IMR-90 (cell line): ENCODE measurements at regions not wholly inside any gene's neighbourhood (a gene's known extent, or its start where the extent isn't known, plus 50 kb on each side); places are given as distances from the start of the nearest gene placed in this dataset.

Source experiments
- ATAC-seq: fragments of 200-7000 bp; cut with Tn5 transposase; 2 replicates; pipeline ENCODE4 v1.9.1; 2020; ENCODE audit warnings: low read depth, mild to moderate bottlenecking, moderate library complexity
- BruUV-seq: library from RNA; stranded (reverse); fragments of 400-500 nt; replicated peaks from 2 replicates; lab custom pipeline; 2021; lab: Mats Ljungman, UMichigan
- CTCF ChIA-PET: fragments of 300-600 bp; formaldehyde crosslinking; extraction: SDS; loops from one replicate; lab custom pipeline; 2021; ENCODE audit warnings: antibody characterized with exemption; lab: Yijun Ruan, JAX
- POLR2A ChIA-PET: fragments of 300-600 bp; sonication (Branson Sonifier 250); formaldehyde crosslinking; loops from one replicate; lab custom pipeline; 2022; ENCODE audit warnings: antibody characterized with exemption; ENCODE audit not compliant: unreplicated experiment; lab: Charles Lee
- DNase-seq: peaks from one replicate; pipeline ENCODE4 v3.0.0; 2013
- H2AFZ ChIP-seq: replicated peaks from 2 replicates; pipeline ENCODE3; 2013; ENCODE audit warnings: low read length, mild to moderate bottlenecking; ENCODE audit not compliant: poor library complexity
- H2AK5ac ChIP-seq: 2 replicates; pipeline ENCODE4 v1.6.1; 2013; ENCODE audit warnings: low read depth, low read length, inconsistent platforms
- H2AK9ac ChIP-seq: replicated peaks from 2 replicates; pipeline ENCODE3; 2013; ENCODE audit warnings: mild to moderate bottlenecking, low read depth, low read length, moderate library complexity; ENCODE audit not compliant: poor library complexity
- H2BK120ac ChIP-seq: 2 replicates; pipeline ENCODE4 v1.6.1; 2013; ENCODE audit warnings: low read depth, low read length, inconsistent platforms
- H2BK15ac ChIP-seq: 3 replicates; pipeline ENCODE4 v1.6.1; 2013; ENCODE audit warnings: low read depth, low read length, inconsistent platforms
- H2BK20ac ChIP-seq: 2 replicates; pipeline ENCODE4 v1.6.1; 2013; ENCODE audit warnings: low read depth, mild to moderate bottlenecking, inconsistent platforms, low read length, moderate library complexity
- H2BK5ac ChIP-seq: 2 replicates; pipeline ENCODE4 v1.6.1; 2013; ENCODE audit warnings: mild to moderate bottlenecking, low read depth, low read length, inconsistent platforms; ENCODE audit not compliant: poor library complexity, severe bottlenecking
- H3K14ac ChIP-seq: replicated peaks from 2 replicates; pipeline ENCODE4 v1.6.1; 2013; ENCODE audit warnings: low read depth, low read length, inconsistent platforms
- H3K18ac ChIP-seq: 2 replicates; pipeline ENCODE4 v1.6.1; 2013; ENCODE audit warnings: low read depth, low read length, control low read depth
- H3K23ac ChIP-seq: 2 replicates; pipeline ENCODE4 v1.6.1; 2013; ENCODE audit warnings: low read depth, low read length, inconsistent platforms
- H3K27ac ChIP-seq: 2 replicates; pipeline ENCODE4 v1.5.1; 2013; ENCODE audit warnings: mild to moderate bottlenecking, control low read depth, low read length; ENCODE audit not compliant: insufficient read depth
- H3K27me3 ChIP-seq: 2 replicates; pipeline ENCODE4 v1.6.1; 2013; ENCODE audit warnings: low read length; ENCODE audit not compliant: control insufficient read depth, insufficient read depth
- H3K36me3 ChIP-seq: 2 replicates; pipeline ENCODE4 v1.6.1; 2013; ENCODE audit warnings: low read length, mixed read lengths; ENCODE audit not compliant: control insufficient read depth, insufficient read depth
- H3K4ac ChIP-seq: 2 replicates; pipeline ENCODE4 v1.6.1; 2013; ENCODE audit warnings: low read depth, low read length, inconsistent platforms
- H3K4me1 ChIP-seq: 2 replicates; pipeline ENCODE4 v1.6.1; 2013; ENCODE audit warnings: low read length, mixed read lengths; ENCODE audit not compliant: control insufficient read depth, insufficient read depth
- H3K4me2 ChIP-seq: 2 replicates; pipeline ENCODE4 v1.6.1; 2013; ENCODE audit warnings: low read depth, mild to moderate bottlenecking, control low read depth, low read length, moderate library complexity
- H3K4me3 ChIP-seq: 2 replicates; pipeline ENCODE4 v1.5.1; 2013; ENCODE audit warnings: low read depth, mild to moderate bottlenecking, control low read depth, low read length, moderate library complexity; ENCODE audit not compliant: insufficient read depth
- H3K56ac ChIP-seq: 2 replicates; pipeline ENCODE4 v1.6.1; 2013; ENCODE audit warnings: low read length, inconsistent platforms; ENCODE audit not compliant: insufficient read depth; ENCODE audit errors: extremely low read depth
- H3K79me1 ChIP-seq, 2 experiments: 2 replicates each; pipeline ENCODE4 v1.6.1; 2013; ENCODE audit warnings: low read length in 2 of 2, inconsistent platforms in 1 of 2, low read depth in 1 of 2
- H3K9ac ChIP-seq: 2 replicates; pipeline ENCODE4 v1.6.1; 2013; ENCODE audit warnings: low read depth, low read length, control low read depth
- H3K9me1 ChIP-seq: 2 replicates; pipeline ENCODE4 v1.6.1; 2013; ENCODE audit warnings: low read length, inconsistent platforms; ENCODE audit not compliant: insufficient read depth
- H3K9me3 ChIP-seq: 2 replicates; pipeline ENCODE4 v1.6.1; 2013; ENCODE audit warnings: low read length; ENCODE audit not compliant: control insufficient read depth, insufficient read depth
- H4K20me1 ChIP-seq: 2 replicates; pipeline ENCODE4 v1.6.1; 2013; ENCODE audit warnings: low read length, inconsistent platforms; ENCODE audit not compliant: insufficient read depth
- H4K5ac ChIP-seq: 2 replicates; pipeline ENCODE4 v1.6.1; 2013; ENCODE audit warnings: mild to moderate bottlenecking, low read depth, low read length, control low read depth
- H4K8ac ChIP-seq, 2 experiments: 2 replicates each; pipeline ENCODE4 v1.6.1; 2013; ENCODE audit warnings: low read depth in 2 of 2, low read length in 2 of 2, control low read depth in 1 of 2, inconsistent platforms in 1 of 2
- H4K91ac ChIP-seq: 2 replicates; pipeline ENCODE4 v1.6.1; 2013; ENCODE audit warnings: low read depth, low read length, inconsistent platforms; ENCODE audit not compliant: insufficient read depth
- BHLHE40 ChIP-seq: fragments of 150-350 bp; IDR thresholded peaks from 2 replicates; pipeline ENCODE4 v1.6.1; 2016; ENCODE audit warnings: mild to moderate bottlenecking, low read depth, low read length
- CHD1 ChIP-seq: IDR thresholded peaks from 2 replicates; pipeline ENCODE4 v1.6.1; 2012; ENCODE audit warnings: low read depth, low read length, improper control_type of control experiment
- MAFK ChIP-seq: IDR thresholded peaks from 2 replicates; pipeline ENCODE4 v1.6.1; 2012; ENCODE audit warnings: low read depth, low read length, improper control_type of control experiment
- RAD21 ChIP-seq: IDR thresholded peaks from 2 replicates; pipeline ENCODE4 v1.6.1; 2012; ENCODE audit warnings: low read length, improper control_type of control experiment
- WGBS, 2 experiments: methylation state at CpG; one replicate each; pipeline versions ENCODE4 v1.1.5 to v1.1.7; 2013; ENCODE audit warnings: missing lambda C conversion rate in 2 of 2; ENCODE audit not compliant: insufficient read length in 1 of 2; ENCODE audit errors: extremely low coverage in 2 of 2; 5-methylcytosine and 5-hydroxymethylcytosine counted together
- dilution Hi-C: fragments of 300-500 bp; cut with HindIII; formaldehyde crosslinking; loops from one replicate; pipeline ENCODE4 v1.14.3; 2018; ENCODE audit warnings: low sequenced_read_pairs; ENCODE audit not compliant: unreplicated experiment
- in situ Hi-C: fragments of 300-500 bp; cut with MboI; formaldehyde crosslinking; loops from 3 replicates; pipeline ENCODE4 v1.14.3; 2019; ENCODE audit warnings: low sequenced_read_pairs, inconsistent platforms, mixed read lengths
- intact Hi-C: fragments of 100-400 bp; cut with micrococcal nuclease; formaldehyde crosslinking; loops from 2 replicates; pipeline ENCODE4 v1.10.0; 2022

- Histone ChIP-seq H3K4me2 (no peak overlapping the region), H3K36me3 (no peaks in the 10 kb centered on the region), H4K5ac (no peak overlapping the region), H3K27me3 (no peaks in the 10 kb centered on the region), H3K9ac (no peak overlapping the region), H3K56ac (no peak overlapping the region), H3K14ac (no peak overlapping the region), H3K4me1 (no peaks in the 10 kb centered on the region), H4K91ac (no peak overlapping the region), H4K20me1 (no peaks in the 10 kb centered on the region), H2BK20ac (no peak overlapping the region), H4K8ac (no peak overlapping the region), H3K9me1 (no peaks in the 10 kb centered on the region), H3K23ac (no peak overlapping the region), H2BK5ac (no peak overlapping the region), H3K79me1 (no peaks in the 10 kb centered on the region), H2BK120ac (no peak overlapping the region), H3K27ac (no peak overlapping the region), H2BK15ac (no peak overlapping the region), H2AFZ (no peak overlapping the region), H3K4ac (no peak overlapping the region), H3K18ac (no peak overlapping the region), H3K9me3 (0 out of 2 replicates have a peak, but pooled peaks cover 3% of the 10 kb centered on the region), H2AK9ac (no peak overlapping the region), H2AK5ac (no peak overlapping the region), H3K4me3 (no peak overlapping the region)
- DNase-seq (no peak), ATAC-seq (no peak)
- TF ChIP-seq RAD21 (no peak), MAFK (no peak), BHLHE40 (no peak), CHD1 (no peak)
- in situ Hi-C loops: no loop called here
- no TSS peak for BruUV-seq
- intact Hi-C loops: no loop called here
- WGBS, 2 experiments: 88% methylated on average over 4 of the region's 4 CpGs; no CpG with 5 or more reads in 1 of the 2 experiments
- dilution Hi-C loops: no loop called here
- CTCF ChIA-PET: no interaction called here
- POLR2A ChIA-PET: no interaction called here
Measured at GRCh38 chr21:17082843-17083483, 429.9 kb upstream of the CXADR start.
